ENCODE measurements at regions not wholly inside any gene's neighbourhood (a gene's known extent, or its start where the extent isn't known, plus 50 kb on each side); places are given as distances from the start of the nearest gene placed in this dataset.

DNA sequence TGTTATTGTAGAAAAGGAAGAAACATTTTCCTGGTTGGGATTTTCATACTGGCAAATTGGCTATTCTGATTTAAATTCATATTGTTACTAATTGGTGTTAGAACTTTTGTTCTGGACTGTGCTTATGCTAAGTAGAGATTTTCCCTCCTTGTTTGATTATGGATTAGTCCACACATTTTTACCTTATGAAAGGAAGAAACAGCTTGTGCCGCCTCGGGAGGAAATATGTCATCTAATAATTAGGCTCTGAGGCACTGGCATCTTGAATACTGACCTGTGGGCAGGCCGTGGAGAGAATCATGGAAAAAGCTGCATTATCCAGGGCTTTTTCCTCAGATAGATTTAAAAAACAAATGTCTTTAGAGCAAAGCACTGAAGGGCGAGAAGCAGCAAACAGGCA lies 344.3 kb upstream of the TBL1XR1 start:
- no peak for DNase-seq

DNA sequence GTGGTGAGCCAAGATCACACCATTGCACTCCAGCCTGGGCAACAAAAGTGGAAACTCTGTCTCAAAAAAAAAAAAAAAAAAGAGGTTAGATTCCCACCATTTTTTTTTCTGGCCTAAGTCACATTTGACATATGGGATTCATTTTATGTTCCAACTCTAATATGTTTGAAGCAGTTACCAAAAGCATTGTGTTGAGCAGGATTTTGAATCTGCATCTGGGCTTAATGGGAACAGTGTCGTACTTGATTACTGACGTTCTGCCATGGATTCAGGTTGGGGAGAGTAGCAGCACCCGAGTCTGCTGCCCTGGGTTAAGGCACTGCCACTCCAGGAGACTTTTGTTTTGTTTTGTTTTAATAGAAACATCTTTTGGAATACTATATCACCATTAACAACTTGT lies 348.7 kb upstream of the TBL1XR1 start:
- no peak for DNase-seq

DNA sequence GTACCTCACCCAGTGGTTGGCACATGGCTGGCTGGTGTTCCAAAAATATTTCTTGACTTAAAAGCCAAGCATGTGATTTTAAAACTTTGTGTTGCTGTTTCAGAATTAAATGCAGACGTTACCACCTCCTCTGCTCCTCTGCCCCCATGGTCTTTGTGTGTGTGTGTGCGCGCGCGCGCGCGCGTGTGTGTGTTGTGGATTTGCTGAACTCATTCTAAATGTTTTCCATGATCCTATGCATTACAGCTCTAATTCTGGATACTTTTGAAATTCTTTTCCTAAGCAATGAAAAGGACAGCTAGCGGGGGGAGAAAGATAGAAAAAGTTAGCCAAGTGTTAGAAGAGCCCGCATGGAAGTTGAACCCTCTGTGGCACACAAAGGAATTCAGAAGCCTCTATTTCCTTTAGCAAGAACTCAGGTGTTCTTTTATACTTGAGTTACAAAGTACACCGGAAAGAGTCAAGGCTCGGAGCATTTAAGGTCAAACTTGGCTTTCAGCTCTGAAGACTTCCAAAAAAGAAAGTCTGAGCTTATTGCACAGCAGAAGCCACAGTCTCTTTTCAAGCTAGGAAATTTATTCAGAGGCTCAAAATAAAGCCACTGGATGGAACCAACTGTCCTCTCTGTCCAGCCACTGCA lies 350.5 kb upstream of the TBL1XR1 start:
- no peak for DNase-seq

DNA sequence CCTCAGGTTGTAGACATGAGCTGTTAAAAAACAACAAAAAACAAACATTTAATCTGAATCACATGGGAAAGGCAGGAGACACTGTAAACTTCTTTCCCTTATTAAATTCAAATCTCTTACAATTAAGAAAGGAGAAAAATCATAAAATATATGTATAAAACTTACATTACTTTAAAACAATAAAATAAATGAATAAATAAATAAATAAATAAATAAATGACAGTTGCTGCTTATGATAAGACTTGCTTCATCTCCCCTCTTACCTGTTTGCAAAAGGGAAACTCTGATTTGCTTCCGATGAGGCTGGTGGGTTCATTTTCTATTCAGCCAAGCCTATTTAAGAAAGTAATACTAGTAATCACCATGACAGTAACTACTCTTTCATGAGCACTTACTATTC lies 353.4 kb upstream of the TBL1XR1 start:
- DNase-seq, result no peak

DNA sequence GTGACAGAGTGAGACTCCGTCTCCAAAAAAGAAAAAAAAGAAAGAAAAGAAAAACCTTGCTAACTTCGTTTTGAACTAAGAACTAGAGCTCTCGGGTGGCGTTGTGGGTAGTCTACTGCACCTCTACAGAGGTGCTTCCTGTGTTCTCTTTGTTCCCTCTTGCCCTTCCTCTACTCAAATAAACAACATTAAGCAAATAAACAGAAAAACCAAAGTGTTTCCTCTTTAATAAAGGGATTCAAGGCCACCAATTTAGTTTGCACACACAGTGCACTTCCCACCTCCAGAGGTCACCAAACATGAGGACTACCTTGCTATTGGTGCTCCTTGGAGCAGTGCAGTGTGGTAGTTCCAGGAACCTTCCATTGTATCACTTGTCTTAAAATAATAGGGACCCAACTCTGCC lies 354.2 kb upstream of the TBL1XR1 start:
- no peak for DNase-seq

DNA sequence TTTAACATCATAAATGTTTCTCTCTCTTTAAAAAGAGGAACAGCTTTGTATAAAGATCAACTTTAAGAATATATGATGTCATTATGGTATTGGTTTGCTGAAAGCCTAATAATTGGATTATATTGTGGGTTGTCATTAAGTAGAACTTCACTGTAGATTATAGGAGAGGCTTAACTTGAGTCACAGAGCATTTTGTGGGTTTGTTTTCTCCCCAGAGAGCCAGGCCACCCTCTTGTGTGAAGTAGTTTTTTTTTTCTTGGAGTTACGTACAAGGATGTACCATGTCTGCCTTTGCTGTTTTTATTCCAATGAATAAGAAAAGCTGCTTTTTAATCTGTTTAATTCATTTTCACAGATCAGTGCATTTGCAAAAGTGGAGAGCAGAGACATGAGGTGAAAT lies 354.8 kb upstream of the TBL1XR1 start:
- DNase-seq, result no peak

DNA sequence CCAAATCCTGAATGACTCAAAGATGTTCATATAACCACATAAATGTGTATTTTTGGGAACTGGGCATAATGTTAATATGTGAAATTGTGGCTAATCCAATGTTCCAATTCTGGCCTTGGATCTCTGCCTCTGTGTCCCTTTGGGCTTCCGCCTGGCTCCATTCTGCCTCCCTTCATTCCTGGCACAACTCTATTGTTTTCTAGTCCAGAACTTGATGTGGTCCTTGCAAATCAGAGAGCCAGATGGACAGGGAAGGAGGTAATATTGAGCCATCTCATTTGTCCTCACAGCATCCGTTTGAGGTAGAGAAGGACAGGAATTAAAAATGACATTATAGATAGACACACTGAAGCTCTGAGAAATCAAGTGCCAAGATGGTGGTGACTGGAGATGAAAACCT lies 355.7 kb upstream of the TBL1XR1 start:
- no peak for DNase-seq

DNA sequence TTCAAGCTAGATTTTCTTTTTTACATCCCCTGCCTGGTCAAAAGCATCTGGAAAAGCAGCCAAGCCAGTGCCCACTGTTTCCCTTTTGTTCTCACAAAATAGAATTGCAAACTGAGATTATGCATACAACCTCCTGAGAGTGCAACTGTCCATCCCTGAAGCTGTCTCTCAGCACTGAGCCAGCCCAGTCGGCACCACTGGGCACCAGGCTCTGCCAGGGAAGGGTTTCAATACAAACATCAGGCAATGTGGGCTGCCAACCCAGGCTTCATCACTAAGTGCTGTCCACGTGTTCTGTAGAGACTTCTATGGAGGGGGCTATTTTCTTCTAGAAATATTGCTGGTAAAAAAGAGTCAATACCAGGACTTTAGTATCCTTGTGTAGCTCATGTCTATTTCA lies 356.3 kb upstream of the TBL1XR1 start:
- no peak for DNase-seq

DNA sequence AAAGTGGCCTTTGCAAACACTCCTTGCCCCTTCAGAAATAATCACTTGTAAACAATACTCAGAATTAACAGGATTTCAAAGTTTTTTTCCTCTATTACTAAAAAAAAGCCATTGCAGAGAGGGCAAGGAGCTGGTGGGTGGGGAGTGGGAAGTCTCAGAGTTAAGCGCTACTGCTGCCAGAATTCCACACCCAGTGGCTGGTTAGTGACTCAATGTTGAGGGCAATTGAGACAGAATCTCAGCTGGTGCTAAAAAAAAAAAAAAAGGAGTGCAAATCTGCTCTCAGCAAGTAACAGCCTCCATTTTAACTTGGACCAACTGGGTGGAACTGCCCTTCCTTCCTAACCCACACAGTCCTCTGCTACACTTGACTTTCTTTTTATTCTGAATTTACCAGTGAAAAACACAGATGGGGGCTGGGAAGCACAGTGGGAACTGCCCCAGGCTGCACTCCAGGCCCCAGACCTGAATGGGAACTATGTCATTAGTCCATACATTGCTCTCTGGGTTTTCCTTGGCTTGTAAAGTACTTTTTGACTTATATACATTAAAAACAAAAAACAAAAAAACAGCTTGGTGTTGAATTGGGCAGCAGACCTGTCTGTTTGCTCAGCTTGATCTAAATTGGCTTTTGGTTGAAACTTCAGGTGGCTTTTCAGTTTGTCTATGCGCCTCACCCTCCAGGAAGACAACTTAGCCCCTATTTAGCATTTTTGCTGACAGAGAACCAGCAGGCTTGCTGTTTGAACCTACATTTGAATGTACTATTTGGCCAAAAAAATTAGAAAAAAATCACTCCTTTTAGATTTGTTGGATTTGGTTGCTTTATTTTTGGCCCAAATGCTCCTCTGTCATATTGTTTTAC lies 357.8 kb upstream of the TBL1XR1 start:
- no peak for DNase-seq

DNA sequence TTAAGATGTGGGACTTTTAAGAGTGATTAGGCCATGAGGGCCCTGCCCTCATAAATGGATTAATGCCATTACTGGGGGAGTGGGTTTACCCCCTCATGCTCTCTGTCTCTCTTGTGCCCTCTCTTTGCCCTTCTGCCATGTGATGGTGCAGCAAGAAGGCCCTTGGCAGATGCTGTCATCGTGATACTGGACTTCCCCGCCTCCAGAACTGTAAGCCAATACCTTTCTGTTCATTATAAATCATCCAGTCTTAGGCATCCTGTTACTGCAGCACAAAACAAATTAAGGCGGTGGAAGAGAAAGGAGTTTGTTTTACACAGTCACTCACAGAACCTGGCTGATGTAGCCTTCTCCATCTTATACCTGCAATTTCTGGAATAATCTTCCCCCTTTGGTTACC lies 360.3 kb upstream of the TBL1XR1 start:
- DNase-seq, result no peak

DNA sequence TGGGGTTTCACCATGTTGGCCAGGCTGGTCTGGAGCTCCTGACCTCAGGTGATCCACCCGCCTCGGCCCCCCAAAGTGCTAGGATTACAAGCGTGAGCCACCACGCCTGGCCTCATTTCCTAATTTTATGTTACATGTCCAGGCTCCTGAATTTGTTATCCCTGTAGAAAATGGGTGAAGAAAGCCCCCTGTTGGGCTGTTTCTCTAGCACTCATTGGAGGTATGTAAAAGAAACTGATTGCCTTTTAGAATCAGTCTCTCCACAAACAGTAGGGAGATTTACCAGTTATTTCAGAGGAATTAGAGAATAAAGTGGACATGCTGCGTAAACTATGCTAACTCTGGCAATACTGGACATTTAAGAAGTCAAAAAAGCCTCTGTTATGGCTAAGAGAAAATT lies 364.1 kb upstream of the TBL1XR1 start:
- DNase-seq, result no peak

DNA sequence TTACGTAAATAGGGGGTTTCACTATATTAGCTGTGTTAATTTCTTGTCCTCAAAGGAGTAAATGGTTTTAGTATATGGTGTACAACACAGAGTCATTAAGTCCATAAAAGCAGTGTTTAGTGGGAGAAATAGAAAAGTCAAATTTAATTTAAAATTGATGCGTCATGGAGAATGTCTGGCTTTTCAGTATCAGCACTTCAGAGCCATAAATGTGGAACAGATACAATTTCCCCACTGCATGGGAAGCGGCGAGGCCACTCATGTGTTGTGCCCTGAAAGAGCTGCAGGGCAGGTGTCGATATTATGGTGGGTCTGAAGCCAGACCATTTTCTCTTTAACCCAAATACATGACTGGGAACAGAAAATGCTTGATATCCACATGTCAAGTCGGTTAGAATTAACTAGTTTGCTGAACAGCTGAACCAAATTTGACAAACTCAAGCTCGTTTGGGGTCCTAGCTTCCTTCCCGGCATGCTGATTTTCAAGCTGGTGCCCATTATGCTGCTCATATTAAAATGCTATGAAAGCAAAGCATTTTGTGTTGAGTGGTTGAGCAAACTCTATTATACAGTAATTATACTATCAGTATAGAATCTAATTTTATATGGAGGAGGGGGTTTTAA lies 364.6 kb upstream of the TBL1XR1 start:
- no peak for DNase-seq

DNA sequence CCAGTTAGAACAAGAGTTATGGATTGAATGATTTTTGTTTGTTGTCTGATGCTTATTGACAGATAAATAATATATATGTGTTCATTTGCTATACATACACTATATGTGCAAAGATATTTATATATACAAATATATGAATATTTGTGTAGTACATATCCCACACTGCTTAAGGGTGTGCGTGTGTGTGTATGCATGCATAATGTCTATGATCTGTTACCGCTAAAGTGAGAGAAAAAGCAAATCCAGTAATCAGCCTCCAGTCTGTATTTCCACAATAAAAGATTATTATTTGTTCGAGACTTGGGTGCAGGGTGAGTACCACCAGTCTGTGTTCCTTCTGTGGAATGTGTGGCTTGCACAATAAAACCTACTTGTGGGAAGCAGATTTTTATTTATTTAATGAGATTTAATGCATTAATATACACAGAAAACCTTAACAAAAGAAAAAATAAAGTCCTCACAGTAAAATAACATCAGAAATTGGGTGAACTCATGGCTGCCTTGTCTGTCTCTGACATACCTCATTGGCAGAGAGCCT lies 366.0 kb upstream of the TBL1XR1 start:
- no peak for DNase-seq

DNA sequence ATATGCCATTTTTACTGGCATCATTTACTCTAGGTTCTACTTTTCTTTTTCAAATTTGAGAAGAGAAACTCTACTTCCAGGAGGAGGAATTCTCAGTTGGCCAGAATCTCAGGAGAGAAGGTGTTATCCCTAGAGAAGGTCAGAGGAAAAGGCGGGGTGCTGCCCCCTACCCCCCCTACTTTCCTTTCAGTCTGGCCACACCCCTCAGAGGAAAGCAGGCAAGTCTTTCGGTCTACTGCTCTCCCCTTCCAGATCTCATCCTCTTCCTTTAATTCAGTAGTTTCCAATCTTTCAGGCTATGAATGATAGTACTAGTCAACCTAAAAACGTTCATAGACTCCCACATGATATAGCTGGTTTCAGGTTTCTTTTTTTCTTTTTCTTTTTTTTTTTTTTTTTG lies 366.5 kb upstream of the TBL1XR1 start:
- DNase-seq, result no peak

DNA sequence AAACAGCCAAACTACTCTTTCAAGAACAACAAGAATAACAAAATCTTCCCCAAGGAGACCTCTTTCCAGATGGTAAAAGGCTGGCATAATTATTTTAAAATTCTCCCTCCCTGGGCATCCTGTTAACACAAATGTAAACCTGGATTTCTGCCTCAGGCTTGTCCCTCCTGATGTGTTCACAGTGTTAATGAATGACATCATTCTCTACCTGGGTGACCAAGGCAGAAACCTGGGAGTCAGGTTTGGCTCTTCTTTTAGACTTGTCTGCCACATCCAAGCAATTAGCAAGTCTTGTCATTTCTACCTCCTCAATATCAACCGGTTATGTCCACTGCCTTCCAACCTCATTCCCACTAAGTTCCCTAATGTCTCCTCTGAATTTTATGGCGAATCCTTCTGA lies 368.7 kb upstream of the TBL1XR1 start:
- DNase-seq, result no peak

DNA sequence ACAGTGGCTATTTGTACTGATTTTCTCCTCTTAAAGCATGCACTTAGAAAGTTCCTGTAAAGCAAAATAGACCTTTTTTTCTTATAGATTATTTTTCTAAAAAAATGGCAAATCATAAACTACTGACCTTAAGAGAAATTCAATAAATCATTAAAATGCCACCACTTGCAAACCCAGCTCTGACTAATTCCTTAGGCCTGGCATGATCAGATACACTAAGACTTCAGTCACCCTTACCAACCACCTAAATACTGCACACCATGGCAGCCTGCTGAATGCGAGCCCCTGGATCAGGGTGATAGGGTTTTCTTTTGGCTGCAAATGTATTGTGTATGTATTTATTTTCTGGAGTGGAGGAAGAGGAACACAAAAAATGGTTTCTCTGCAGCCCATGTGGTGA lies 370.6 kb upstream of the TBL1XR1 start:
- DNase-seq, result no peak

DNA sequence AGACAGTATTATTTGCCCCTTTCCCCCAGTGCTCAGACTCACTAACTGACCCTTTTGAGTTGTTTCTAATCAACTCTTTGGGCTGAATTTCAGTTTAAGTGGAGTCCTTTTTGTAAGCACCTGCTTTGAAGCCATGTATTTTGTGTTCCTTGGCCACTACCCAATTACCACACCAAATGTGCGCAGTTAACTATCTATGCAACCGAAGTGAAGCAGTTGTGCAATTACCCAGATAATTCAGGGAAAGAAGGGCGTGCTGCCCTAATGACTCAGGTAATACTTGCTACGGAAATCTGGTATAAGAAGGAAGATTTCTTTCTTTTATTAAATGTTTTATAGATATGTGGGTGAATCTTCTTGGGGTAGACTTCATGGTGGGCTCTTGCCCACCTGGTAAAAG lies 371.9 kb upstream of the TBL1XR1 start:
- DNase-seq, result no peak

DNA sequence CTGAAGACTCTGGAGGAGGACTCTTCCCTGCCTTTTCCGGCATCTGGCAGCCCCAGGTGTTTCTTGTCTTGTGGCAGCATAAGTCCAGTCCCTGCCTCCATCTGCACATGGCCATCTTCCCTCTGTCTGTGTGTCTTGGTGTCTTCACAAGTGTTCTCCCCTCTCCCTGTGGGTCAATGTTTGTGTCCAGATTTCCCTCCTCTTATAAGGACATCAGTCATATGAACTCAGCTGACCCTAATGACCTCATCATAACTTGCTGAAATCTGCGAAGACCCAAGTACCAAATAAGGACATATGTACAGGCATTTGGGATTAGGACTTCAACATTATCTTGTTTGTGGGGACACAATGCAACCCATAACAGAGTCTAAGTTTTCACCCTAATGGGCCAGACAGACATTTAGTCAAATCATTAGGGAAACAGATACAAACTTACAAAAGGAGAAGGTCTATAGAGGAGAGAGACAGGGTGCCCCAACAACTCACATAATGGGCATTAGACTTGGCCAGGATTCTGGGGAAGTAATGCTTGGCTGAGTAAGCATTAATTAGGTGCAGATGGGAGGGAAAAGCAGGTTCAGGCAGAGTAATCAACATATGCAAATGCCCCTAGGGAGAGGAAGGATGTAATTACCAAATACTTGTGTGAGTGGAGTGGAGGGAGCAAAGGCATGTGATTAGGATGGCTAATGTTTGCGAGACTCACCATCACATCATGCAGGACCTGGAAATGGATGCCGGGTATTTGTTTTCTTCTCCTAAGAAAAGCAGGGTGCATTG lies 372.8 kb upstream of the TBL1XR1 start:
- no peak for DNase-seq

DNA sequence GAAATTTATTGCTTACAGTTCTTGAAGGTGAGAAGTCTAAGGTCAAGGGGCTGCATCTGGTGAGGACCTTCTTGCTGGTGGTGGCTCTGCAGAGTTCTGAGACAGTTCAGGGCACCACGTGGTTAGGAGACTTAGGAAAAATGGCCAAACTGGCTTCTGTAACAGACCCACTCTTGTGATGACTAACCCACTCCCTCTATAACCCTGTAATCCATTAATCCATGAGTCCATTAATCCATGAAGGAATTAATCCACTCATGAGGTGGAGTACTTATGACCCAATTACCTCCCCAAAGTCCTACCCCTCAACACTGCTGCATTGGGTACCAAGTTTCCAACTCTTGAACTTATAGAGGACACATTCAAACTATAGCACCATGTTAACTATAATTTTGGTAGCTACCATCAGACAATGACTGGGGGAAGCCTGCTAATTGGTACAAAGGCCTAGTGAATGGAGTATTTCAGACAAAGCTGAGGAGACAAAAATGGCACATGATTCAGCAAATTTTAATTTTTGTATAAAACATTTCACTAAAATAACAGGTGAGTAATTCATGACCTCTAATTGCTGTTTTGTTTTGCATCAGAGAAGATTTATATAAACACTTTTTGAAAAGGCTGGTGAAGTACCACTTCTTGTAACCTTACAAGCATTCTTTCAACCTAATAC lies 374.1 kb upstream of the TBL1XR1 start:
- DNase-seq, result no peak

DNA sequence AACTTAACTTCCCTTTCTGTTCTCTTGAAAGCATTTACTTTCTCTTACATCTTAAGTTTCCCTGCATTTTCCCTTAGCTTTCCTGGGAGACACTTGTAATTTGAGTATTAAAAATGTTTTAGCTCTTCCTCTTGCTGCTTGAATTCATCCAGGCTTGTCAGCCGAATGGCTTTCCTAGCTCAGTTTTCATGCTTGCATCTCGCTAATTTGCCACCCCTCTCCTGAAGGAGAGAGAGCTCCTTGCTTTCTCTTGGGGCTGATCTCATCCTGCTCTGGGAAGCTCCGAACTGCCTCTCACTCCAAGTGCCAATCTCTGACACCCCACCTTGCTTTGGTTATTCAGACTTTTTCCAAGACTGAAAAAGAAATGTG lies 374.6 kb upstream of the TBL1XR1 start:
- DNase-seq, result no peak

DNA sequence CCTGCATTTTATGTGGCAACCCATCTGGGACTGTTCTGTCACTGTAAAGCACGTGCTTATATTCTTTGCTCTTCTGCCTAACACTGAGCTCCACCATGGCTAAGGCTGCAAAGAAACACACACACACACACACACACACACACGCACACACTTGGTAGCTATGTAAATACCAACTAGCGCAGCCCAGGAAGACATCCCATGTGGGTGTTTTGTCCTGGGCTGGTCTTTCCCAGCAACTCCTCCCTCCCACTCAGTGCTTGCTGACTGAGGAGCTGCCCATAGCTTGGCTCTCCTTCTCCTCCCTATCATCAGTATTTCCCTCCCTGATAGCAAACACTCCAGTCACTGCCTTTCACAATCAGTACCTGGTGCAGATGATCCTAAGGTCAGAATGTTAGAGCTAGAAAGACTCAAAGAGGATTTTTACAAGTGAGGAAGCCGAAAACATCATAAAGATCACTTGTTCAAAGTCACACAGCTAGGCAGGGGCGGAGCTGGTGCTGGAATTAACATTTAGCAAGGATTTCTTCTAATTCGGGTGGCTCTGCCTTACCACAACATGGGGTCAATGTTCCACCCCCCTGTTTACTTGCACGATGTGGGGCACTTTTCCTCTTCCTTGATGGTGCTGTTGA lies 377.1 kb upstream of the TBL1XR1 start:
- no peak for DNase-seq

DNA sequence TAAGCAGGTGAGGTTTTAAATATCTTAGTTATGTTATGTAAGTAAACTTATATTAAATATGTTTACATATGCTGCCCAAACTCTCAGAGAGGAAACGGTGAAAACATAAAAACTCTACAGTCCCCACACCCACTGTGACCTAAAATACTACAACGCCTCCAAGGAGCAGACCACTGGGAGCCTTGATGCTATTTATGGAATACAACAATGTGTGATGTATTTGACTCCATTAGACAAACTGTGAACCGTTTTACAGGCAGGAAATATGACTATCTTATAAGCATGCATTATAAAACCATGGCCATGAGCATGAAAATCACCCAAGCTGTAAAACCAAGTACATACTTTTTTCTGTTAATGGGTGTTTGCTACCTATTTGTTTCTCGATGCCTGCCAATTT lies 379.5 kb upstream of the TBL1XR1 start:
- DNase-seq, result no peak

Data from hindlimb muscle (tissue), 1 donor.